NB4 (cell line): ENCODE measurements at regions not wholly inside any gene's neighbourhood (a gene's known extent, or its start where the extent isn't known, plus 50 kb on each side); places are given as distances from the start of the nearest gene placed in this dataset.

Experiments used
- MYC ChIP-seq: IDR thresholded peaks from 2 replicates; pipeline ENCODE4 v1.6.1; 2011; ENCODE audit warnings: low read depth, low read length
- POLR2A ChIP-seq: IDR thresholded peaks from 2 replicates; pipeline ENCODE4 v1.6.1; 2011; ENCODE audit warnings: mild to moderate bottlenecking; ENCODE audit not compliant: insufficient read length; ENCODE audit errors: extremely low read depth
- TF ChIP-seq, protein P1 (sequence below): IDR thresholded peaks from one replicate; pipeline ENCODE4 v1.5.1; 2012; ENCODE audit warnings: low read depth, low read length
- TF ChIP-seq, protein P2 (sequence below): IDR thresholded peaks from 2 replicates; pipeline ENCODE4 v1.6.1; 2011; ENCODE audit warnings: low read depth, low read length

DNA sequence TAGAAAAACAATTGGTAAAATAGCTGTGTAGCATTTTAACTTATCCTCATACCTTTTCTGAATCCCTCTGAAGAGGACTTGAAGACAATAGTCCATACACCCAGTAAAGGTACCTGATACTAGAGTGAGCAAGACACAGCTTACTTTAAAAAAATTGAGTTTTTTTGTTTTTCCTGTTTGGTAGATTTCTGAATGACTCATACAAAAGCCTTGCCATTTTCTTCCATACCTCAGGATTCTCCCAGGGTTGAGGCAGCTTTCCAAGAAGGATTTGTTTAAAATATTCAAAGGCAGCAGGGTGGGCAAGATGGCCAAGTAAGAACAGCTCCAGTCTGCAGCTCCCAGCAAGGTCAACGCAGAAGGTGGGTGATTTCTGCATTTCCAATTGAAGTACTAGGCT is 551.0 kb upstream of the LRATD1 start:
- TF ChIP-seq, protein P1, sequence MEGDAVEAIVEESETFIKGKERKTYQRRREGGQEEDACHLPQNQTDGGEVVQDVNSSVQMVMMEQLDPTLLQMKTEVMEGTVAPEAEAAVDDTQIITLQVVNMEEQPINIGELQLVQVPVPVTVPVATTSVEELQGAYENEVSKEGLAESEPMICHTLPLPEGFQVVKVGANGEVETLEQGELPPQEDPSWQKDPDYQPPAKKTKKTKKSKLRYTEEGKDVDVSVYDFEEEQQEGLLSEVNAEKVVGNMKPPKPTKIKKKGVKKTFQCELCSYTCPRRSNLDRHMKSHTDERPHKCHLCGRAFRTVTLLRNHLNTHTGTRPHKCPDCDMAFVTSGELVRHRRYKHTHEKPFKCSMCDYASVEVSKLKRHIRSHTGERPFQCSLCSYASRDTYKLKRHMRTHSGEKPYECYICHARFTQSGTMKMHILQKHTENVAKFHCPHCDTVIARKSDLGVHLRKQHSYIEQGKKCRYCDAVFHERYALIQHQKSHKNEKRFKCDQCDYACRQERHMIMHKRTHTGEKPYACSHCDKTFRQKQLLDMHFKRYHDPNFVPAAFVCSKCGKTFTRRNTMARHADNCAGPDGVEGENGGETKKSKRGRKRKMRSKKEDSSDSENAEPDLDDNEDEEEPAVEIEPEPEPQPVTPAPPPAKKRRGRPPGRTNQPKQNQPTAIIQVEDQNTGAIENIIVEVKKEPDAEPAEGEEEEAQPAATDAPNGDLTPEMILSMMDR = no peak
- TF ChIP-seq MYC = no peak
- TF ChIP-seq, protein P2, sequence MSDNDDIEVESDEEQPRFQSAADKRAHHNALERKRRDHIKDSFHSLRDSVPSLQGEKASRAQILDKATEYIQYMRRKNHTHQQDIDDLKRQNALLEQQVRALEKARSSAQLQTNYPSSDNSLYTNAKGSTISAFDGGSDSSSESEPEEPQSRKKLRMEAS = no peak
- TF ChIP-seq POLR2A = no peak
